ENCODE measurements at regions not wholly inside any gene's neighbourhood (a gene's known extent, or its start where the extent isn't known, plus 50 kb on each side); places are given as distances from the start of the nearest gene placed in this dataset.

GRCh38 chr9:113711251-113711650 lies 164.9 kb upstream of the ZNF618 start:
- H2AK5ac ChIP-seq (ENCODE audit: low read depth, low read length): no peak overlapping the region
- ATAC-seq (ENCODE audit: low read depth) (no peak), DNase-seq (no peak)
- H3K9me1 ChIP-seq (ENCODE audit: insufficient read depth, low read length): no peaks in the 10 kb centered on the region
- CTCF ChIA-PET: no interaction called here
- H3K18ac ChIP-seq (ENCODE audit: low read depth, low read length): no peak overlapping the region
- H3K4me2 ChIP-seq (ENCODE audit: low read depth, low read length): no peak overlapping the region
- H4K5ac ChIP-seq (ENCODE audit: low read depth, low read length): no peak overlapping the region
- H3K9ac ChIP-seq (ENCODE audit: low read depth, low read length): no peak overlapping the region
- H3K23ac ChIP-seq (ENCODE audit: low read depth, low read length): no peak overlapping the region
- dilution Hi-C loops (cut with HindIII; ENCODE audit: low sequenced_read_pairs, unreplicated experiment): no loop called here
- WGBS, 2 experiments (ENCODE audit: extremely low coverage in 2 of 2, insufficient read length in 1 of 2): 100% methylated on average over 1 of the region's 1 CpG; no CpG with 5 or more reads in 1 of the 2 experiments
- H2AK9ac ChIP-seq (replicated peaks; ENCODE audit: low read depth, low read length, poor library complexity): no peak overlapping the region
- H2BK20ac ChIP-seq (ENCODE audit: low read depth, low read length): no peak overlapping the region
- no peaks in the 10 kb centered on the region for H3K36me3 ChIP-seq (ENCODE audit: control insufficient read depth, insufficient read depth, low read length)
- H2BK5ac ChIP-seq (ENCODE audit: low read depth, low read length, poor library complexity, severe bottlenecking): no peak overlapping the region
- in situ Hi-C loops (cut with MboI; ENCODE audit: low sequenced_read_pairs): no loop called here
- H3K27ac ChIP-seq (ENCODE audit: insufficient read depth, low read length): no peak overlapping the region
- no peak overlapping the region for H3K4me3 ChIP-seq (ENCODE audit: insufficient read depth, low read depth, low read length)
- no peak overlapping the region for H3K56ac ChIP-seq (ENCODE audit: extremely low read depth, insufficient read depth, low read length)
- H3K4ac ChIP-seq (ENCODE audit: low read depth, low read length): no peak overlapping the region
- H3K9me3 ChIP-seq (ENCODE audit: control insufficient read depth, insufficient read depth, low read length): peaks cover 11% of the 10 kb centered on the region
- TF ChIP-seq MAZ (IDR thresholded peaks at IDR 0.05; ENCODE audit: borderline replicate concordance, low read depth, low read length) (no peak), POLR2A (IDR thresholded peaks at IDR 0.05; ENCODE audit: low read depth, low read length) (no peak), MAFK (IDR thresholded peaks at IDR 0.05; ENCODE audit: low read depth, low read length) (no peak), RAD21 (IDR thresholded peaks at IDR 0.05; ENCODE audit: low read length) (no peak), NFE2L2 (IDR thresholded peaks at IDR 0.05; ENCODE audit: low read depth, low read length) (no peak), USF2 (IDR thresholded peaks at IDR 0.05; ENCODE audit: low read depth, low read length) (no peak), FOS (IDR thresholded peaks at IDR 0.05; ENCODE audit: low read depth, low read length) (no peak), CEBPB (IDR thresholded peaks at IDR 0.05; ENCODE audit: low read depth, low read length) (no peak), CHD1 (IDR thresholded peaks at IDR 0.05; ENCODE audit: low read depth, low read length) (no peak), BHLHE40 (IDR thresholded peaks at IDR 0.05; ENCODE audit: low read depth, low read length) (no peak), ELK1 (IDR thresholded peaks at IDR 0.05; ENCODE audit: borderline replicate concordance, low read depth, low read length) (no peak), CTCF (conservative IDR thresholded peaks at IDR 0.05; ENCODE audit: low read depth, low read length) (no peak), RFX5 (IDR thresholded peaks at IDR 0.05; ENCODE audit: low read depth, low read length) (no peak), MXI1 (IDR thresholded peaks at IDR 0.05; ENCODE audit: borderline replicate concordance, low read depth, low read length) (no peak), RCOR1 (IDR thresholded peaks at IDR 0.05; ENCODE audit: insufficient replicate concordance, low read length) (no peak)
- no peak overlapping the region for H4K91ac ChIP-seq (ENCODE audit: insufficient read depth, low read depth, low read length)
- no peak overlapping the region for H4K8ac ChIP-seq (ENCODE audit: low read depth in 2 of 2, low read length in 2 of 2)
- H3K14ac ChIP-seq (replicated peaks; ENCODE audit: low read depth, low read length): no peak overlapping the region
- H2BK120ac ChIP-seq (ENCODE audit: low read depth, low read length): no peak overlapping the region
- H3K27me3 ChIP-seq (ENCODE audit: control insufficient read depth, insufficient read depth, low read length): peaks cover 20% of the 10 kb centered on the region
- no peaks in the 10 kb centered on the region for H4K20me1 ChIP-seq (ENCODE audit: insufficient read depth, low read length)
- BruUV-seq (replicated peaks): no TSS peak
- POLR2A ChIA-PET (ENCODE audit: unreplicated experiment): no interaction called here
- intact Hi-C loops (cut with micrococcal nuclease): no loop called here
- H3K4me1 ChIP-seq (ENCODE audit: control insufficient read depth, insufficient read depth, low read length): peaks cover 1% of the 10 kb centered on the region; the same call in 1 of the 2 replicates
- H2AFZ ChIP-seq (replicated peaks; ENCODE audit: low read length, poor library complexity): no peak overlapping the region
- H2BK15ac ChIP-seq (ENCODE audit: low read depth, low read length): no peak overlapping the region
- no peaks in the 10 kb centered on the region for H3K79me1 ChIP-seq (ENCODE audit: low read depth in 1 of 2, low read length in 2 of 2)

Measured in IMR-90 (cell line).